ENCODE measurements at regions not wholly inside any gene's neighbourhood (a gene's known extent, or its start where the extent isn't known, plus 50 kb on each side); places are given as distances from the start of the nearest gene placed in this dataset.
"Not testable (repeated sequence)": the region's sequence is repeated elsewhere in the genome, so short reads cannot be mapped to it uniquely, and the experiment has no call there.

- no peak for DNase-seq
- no peak overlapping the region for H3K27ac ChIP-seq (ENCODE audit: insufficient read length, low read depth, low read length)
- no peak overlapping the region for H2BK12ac ChIP-seq (ENCODE audit: insufficient read length, low read depth, low read length)
- no peaks in the 10 kb centered on the region for H3K36me3 Mint-ChIP-seq (ENCODE audit: insufficient read depth in 1 of 3, low read depth in 3 of 3)
- H3K79me1 ChIP-seq (ENCODE audit: insufficient read depth, low read depth, low read length, poor library complexity, severe bottlenecking): no peaks in the 10 kb centered on the region
- H2BK120ac ChIP-seq (ENCODE audit: low read depth, low read length, poor library complexity, severe bottlenecking): no peak overlapping the region
- H2BK20ac ChIP-seq (ENCODE audit: low read depth, low read length, poor library complexity, severe bottlenecking): no peak overlapping the region
- H2BK5ac ChIP-seq (ENCODE audit: insufficient read length, low read length): no peak overlapping the region
- no peaks in the 10 kb centered on the region; the same call in 1 of the 2 replicates for H3K27me3 Mint-ChIP-seq (ENCODE audit: low read depth)
- no peaks in the 10 kb centered on the region for H3K27me3 ChIP-seq (ENCODE audit: insufficient read depth, low read length)
- no peak overlapping the region for H3T11ph ChIP-seq (ENCODE audit: low read length)
- no peak overlapping the region for H3K4me3 Mint-ChIP-seq
- H4K91ac ChIP-seq (ENCODE audit: insufficient read length, low read depth, low read length): no peak overlapping the region
- H3K23ac ChIP-seq (ENCODE audit: insufficient read length, low read depth, low read length): no peak overlapping the region
- no peak overlapping the region for H3K18ac ChIP-seq (ENCODE audit: insufficient read length, low read depth, low read length)
- no peak overlapping the region for H3K4me2 ChIP-seq (ENCODE audit: insufficient read depth, insufficient read length, low read length)
- no peak overlapping the region for H4K5ac ChIP-seq (ENCODE audit: insufficient read length, low read depth, low read length)
- H3K9ac ChIP-seq (ENCODE audit: extremely low read depth, insufficient read length, low read length): no peak overlapping the region
- no peaks in the 10 kb centered on the region for H3K9me3 ChIP-seq (ENCODE audit: control insufficient read depth, low read depth, low read length)
- no peak overlapping the region for H3K27ac Mint-ChIP-seq
- H4K8ac ChIP-seq (replicated peaks; ENCODE audit: insufficient read length, low read depth, low read length): no peak overlapping the region
- no CpG with 5 or more reads among the region's 35 CpGs for WGBS (ENCODE audit: extremely low coverage, insufficient read length, low lambda C conversion rate)
- H2AK5ac ChIP-seq (ENCODE audit: insufficient read length, low read length): no peak overlapping the region
- no peaks in the 10 kb centered on the region for H3K9me3 Mint-ChIP-seq
- no peaks in the 10 kb centered on the region for H4K20me1 ChIP-seq (ENCODE audit: control insufficient read depth, insufficient read depth, insufficient read length)
- no peak overlapping the region for H2AFZ ChIP-seq (ENCODE audit: low read length)
- H3K14ac ChIP-seq (ENCODE audit: insufficient read depth, low read length): no peak overlapping the region
- H2BK15ac ChIP-seq (ENCODE audit: low read depth, low read length): no peak overlapping the region
- H3K4me1 Mint-ChIP-seq: no peaks in the 10 kb centered on the region
- no peaks in the 10 kb centered on the region for H3K79me2 ChIP-seq (ENCODE audit: insufficient read depth, low read length)
- no peaks in the 10 kb centered on the region for H3K23me2 ChIP-seq (ENCODE audit: insufficient read length, low read depth, low read length, poor library complexity, severe bottlenecking)
- no peak overlapping the region for H3K4ac ChIP-seq (ENCODE audit: low read depth, low read length)
- no peaks in the 10 kb centered on the region for H3K4me1 ChIP-seq (ENCODE audit: insufficient read depth, low read length)
- no peak for TF ChIP-seq CTCF (conservative IDR thresholded peaks at IDR 0.05)
- no peak overlapping the region for H3K56ac ChIP-seq (ENCODE audit: insufficient read length, low read depth, low read length)
Measured at GRCh38 chr2:130286983-130287655, 55.6 kb upstream of the IMP4 start.

DNA sequence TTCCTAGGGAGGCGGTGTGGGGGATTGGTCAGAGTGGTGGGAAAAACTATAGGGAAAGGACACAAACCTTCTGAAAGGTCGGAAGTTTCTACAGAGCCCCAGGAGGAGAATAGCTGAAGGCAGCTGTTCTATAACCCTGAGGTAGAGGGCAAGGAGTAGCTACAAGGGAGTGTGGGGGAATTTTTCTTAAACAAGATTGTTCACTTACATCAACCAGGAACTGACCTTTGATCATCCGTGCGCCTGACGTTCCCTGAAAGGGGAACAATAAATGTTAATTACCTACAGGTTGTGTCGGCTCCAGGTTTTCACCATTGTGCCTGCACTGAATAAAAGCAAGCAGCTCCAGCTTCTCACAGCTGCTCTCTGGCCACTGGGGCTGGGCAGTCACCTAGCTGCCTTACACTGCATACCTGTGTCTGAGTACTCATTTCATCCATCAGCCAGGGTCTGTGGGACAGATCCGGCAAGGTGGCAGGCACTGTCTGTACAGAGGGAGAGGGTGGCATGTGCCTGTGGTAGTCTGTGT lies 59.3 kb upstream of the IMP4 start:
- H2BK12ac ChIP-seq (ENCODE audit: insufficient read length, low read depth, low read length); H3K4me2 ChIP-seq (ENCODE audit: insufficient read depth, insufficient read length, low read length); H4K91ac ChIP-seq (ENCODE audit: insufficient read length, low read depth, low read length); H3K27me3 Mint-ChIP-seq (ENCODE audit: low read depth); H3K79me2 ChIP-seq (ENCODE audit: insufficient read depth, low read length); H3K27ac ChIP-seq (ENCODE audit: insufficient read length, low read depth, low read length); H4K20me1 ChIP-seq (ENCODE audit: control insufficient read depth, insufficient read depth, insufficient read length); H3K36me3 Mint-ChIP-seq (ENCODE audit: insufficient read depth in 1 of 3, low read depth in 3 of 3); H3K9me3 Mint-ChIP-seq; H3K4ac ChIP-seq (ENCODE audit: low read depth, low read length); H4K8ac ChIP-seq (replicated peaks; ENCODE audit: insufficient read length, low read depth, low read length); H3K27me3 ChIP-seq (ENCODE audit: insufficient read depth, low read length); H3K18ac ChIP-seq (ENCODE audit: insufficient read length, low read depth, low read length); H3K4me1 Mint-ChIP-seq; H3K9me3 ChIP-seq (ENCODE audit: control insufficient read depth, low read depth, low read length); H3T11ph ChIP-seq (ENCODE audit: low read length); H3K4me3 Mint-ChIP-seq; H3K4me1 ChIP-seq (ENCODE audit: insufficient read depth, low read length); H2BK15ac ChIP-seq (ENCODE audit: low read depth, low read length); H3K14ac ChIP-seq (ENCODE audit: insufficient read depth, low read length); H2BK5ac ChIP-seq (ENCODE audit: insufficient read length, low read length); H3K79me1 ChIP-seq (ENCODE audit: insufficient read depth, low read depth, low read length, poor library complexity, severe bottlenecking); H4K5ac ChIP-seq (ENCODE audit: insufficient read length, low read depth, low read length); H3K56ac ChIP-seq (ENCODE audit: insufficient read length, low read depth, low read length); H2AK5ac ChIP-seq (ENCODE audit: insufficient read length, low read length); H3K9ac ChIP-seq (ENCODE audit: extremely low read depth, insufficient read length, low read length); H3K27ac Mint-ChIP-seq; H2AFZ ChIP-seq (ENCODE audit: low read length); H2BK120ac ChIP-seq (ENCODE audit: low read depth, low read length, poor library complexity, severe bottlenecking); H2BK20ac ChIP-seq (ENCODE audit: low read depth, low read length, poor library complexity, severe bottlenecking); H3K23ac ChIP-seq (ENCODE audit: insufficient read length, low read depth, low read length); DNase-seq; H3K23me2 ChIP-seq (ENCODE audit: insufficient read length, low read depth, low read length, poor library complexity, severe bottlenecking): not testable (repeated sequence)
- WGBS (ENCODE audit: extremely low coverage, insufficient read length, low lambda C conversion rate): no CpG with 5 or more reads among the region's 7 CpGs

Measured in H9 (cell line).